ENCODE measurements at regions not wholly inside any gene's neighbourhood (a gene's known extent, or its start where the extent isn't known, plus 50 kb on each side); places are given as distances from the start of the nearest gene placed in this dataset.

GRCh38 chr1:222049176-222049575, 307.3 kb upstream of the DUSP10 start:
- intact Hi-C loops (cut with micrococcal nuclease): no loop called here
- POLR2A ChIA-PET: no interaction called here
- no peaks in the 10 kb centered on the region for H3K27me3 ChIP-seq (ENCODE audit: insufficient read depth, low read length)
- RAD21 ChIA-PET (ENCODE audit: low non-redundant PET in 1 of 2, low total read pairs in 2 of 2, uncharacterized antibody in 2 of 2, unreplicated experiment in 2 of 2): no interaction called here
- no peaks in the 10 kb centered on the region for H3K36me3 ChIP-seq (ENCODE audit: control insufficient read depth in 1 of 2, insufficient read depth in 2 of 2, low read length in 2 of 2)
- H3K79me2 ChIP-seq (ENCODE audit: insufficient read depth, low read length): no peaks in the 10 kb centered on the region
- H2AFZ ChIP-seq (ENCODE audit: low read depth, low read length, poor library complexity, severe bottlenecking): no peak overlapping the region
- no TSS peak for BruUV-seq (replicated peaks)
- no peak for TF ChIP-seq SIN3A (IDR thresholded peaks at IDR 0.05; ENCODE audit: low read depth)
- TF ChIP-seq FOSL1 (IDR thresholded peaks at IDR 0.05; ENCODE audit: low read depth): no peak
- DNase-seq (ENCODE audit: low read depth, low spot score) (no peak), ATAC-seq (no peak)
- no peak overlapping the region for H3K9ac ChIP-seq (ENCODE audit: low read length)
- H3K27ac ChIP-seq (ENCODE audit: low read depth, low read length): no peak overlapping the region
- no peaks in the 10 kb centered on the region for H4K20me1 ChIP-seq (ENCODE audit: insufficient read depth)
- no peak overlapping the region for H3K4me3 ChIP-seq (replicated peaks in 1 of 2; ENCODE audit: low read depth in 1 of 2, low read length in 2 of 2)
- H3K4me1 ChIP-seq (ENCODE audit: control insufficient read depth in 1 of 2, insufficient read depth in 2 of 2, low read length in 2 of 2): no peaks in the 10 kb centered on the region
- CTCF ChIA-PET: no interaction called here
- H3K4me2 ChIP-seq (ENCODE audit: low read length): no peak overlapping the region
- no peaks in the 10 kb centered on the region for H3K9me3 ChIP-seq (ENCODE audit: control insufficient read depth in 1 of 2, insufficient read depth in 1 of 2, low read depth in 1 of 2, low read length in 2 of 2)
- H3K9me2 ChIP-seq (ENCODE audit: insufficient read depth): no peaks in the 10 kb centered on the region

GRCh38 chr1:222048094-222048595, 306.3 kb upstream of the DUSP10 start:
- Histone ChIP-seq H2AFZ (ENCODE audit: low read depth, low read length, poor library complexity, severe bottlenecking) (no peak overlapping the region), H3K4me1 (ENCODE audit: control insufficient read depth in 1 of 2, insufficient read depth in 2 of 2, low read length in 2 of 2) (no peaks in the 10 kb centered on the region), H3K4me2 (ENCODE audit: low read length) (no peak overlapping the region), H3K9me3 (ENCODE audit: control insufficient read depth in 1 of 2, insufficient read depth in 1 of 2, low read depth in 1 of 2, low read length in 2 of 2) (no peaks in the 10 kb centered on the region), H3K9me2 (ENCODE audit: insufficient read depth) (no peaks in the 10 kb centered on the region), H3K79me2 (ENCODE audit: insufficient read depth, low read length) (no peaks in the 10 kb centered on the region), H3K4me3 (replicated peaks in 1 of 2; ENCODE audit: low read depth in 1 of 2, low read length in 2 of 2) (no peak overlapping the region), H4K20me1 (ENCODE audit: insufficient read depth) (no peaks in the 10 kb centered on the region), H3K36me3 (ENCODE audit: control insufficient read depth in 1 of 2, insufficient read depth in 2 of 2, low read length in 2 of 2) (no peaks in the 10 kb centered on the region), H3K9ac (ENCODE audit: low read length) (no peak overlapping the region), H3K27me3 (ENCODE audit: insufficient read depth, low read length) (no peaks in the 10 kb centered on the region), H3K27ac (ENCODE audit: low read depth, low read length) (no peak overlapping the region)
- intact Hi-C loops (cut with micrococcal nuclease): no loop called here
- POLR2A ChIA-PET: no interaction called here
- RAD21 ChIA-PET (ENCODE audit: low non-redundant PET in 1 of 2, low total read pairs in 2 of 2, uncharacterized antibody in 2 of 2, unreplicated experiment in 2 of 2): no interaction called here
- BruUV-seq (replicated peaks): no TSS peak
- no peak for ATAC-seq
- CTCF ChIA-PET: no interaction called here
- no peak for DNase-seq (ENCODE audit: low read depth, low spot score)
- TF ChIP-seq SIN3A (IDR thresholded peaks at IDR 0.05; ENCODE audit: low read depth): no peak
- no peak for TF ChIP-seq POLR2AphosphoS5 (IDR thresholded peaks at IDR 0.05; ENCODE audit: low read depth, low read length)
- no peak for TF ChIP-seq ELF1 (IDR thresholded peaks at IDR 0.05; ENCODE audit: borderline replicate concordance, low read depth)
- TF ChIP-seq YY1 (IDR thresholded peaks at IDR 0.05; ENCODE audit: extremely low read depth, insufficient replicate concordance, low read depth, low read length): no peak
- TF ChIP-seq FOSL1 (IDR thresholded peaks at IDR 0.05; ENCODE audit: low read depth): no peak
- no peak for TF ChIP-seq JUND (IDR thresholded peaks at IDR 0.05)
- no peak for TF ChIP-seq EZH2 (IDR thresholded peaks at IDR 0.05)
- TF ChIP-seq SP1 (IDR thresholded peaks at IDR 0.05; ENCODE audit: low read depth): no peak
- no peak for TF ChIP-seq ZNF274 (IDR thresholded peaks at IDR 0.05; ENCODE audit: low read depth, low read length)
- TF ChIP-seq TCF7L2 (IDR thresholded peaks at IDR 0.05; ENCODE audit: borderline replicate concordance, extremely low read depth, insufficient read depth, insufficient read length): no peak
- no peak for TF ChIP-seq POLR2A (IDR thresholded peaks at IDR 0.05; ENCODE audit: borderline replicate concordance, extremely low read depth, insufficient read depth, insufficient read length)
- no peak for TF ChIP-seq MAX (IDR thresholded peaks at IDR 0.05)
- TF ChIP-seq CEBPB (IDR thresholded peaks at IDR 0.05; ENCODE audit: low read depth): no peak
- no peak for TF ChIP-seq ZFX (IDR thresholded peaks at IDR 0.05)
- TF ChIP-seq CBX3 (IDR thresholded peaks at IDR 0.05; ENCODE audit: low read depth): no peak
- no peak for TF ChIP-seq CTCF (IDR thresholded peaks at IDR 0.05 in 2 of 3, conservative IDR thresholded peaks at IDR 0.05 in 1 of 3; ENCODE audit: borderline replicate concordance in 1 of 3, insufficient read depth in 1 of 3, low read depth in 2 of 3, low read length in 2 of 3)
- no peak for TF ChIP-seq RAD21 (IDR thresholded peaks at IDR 0.05; ENCODE audit: low read depth)
- no peak for TF ChIP-seq ATF3 (IDR thresholded peaks at IDR 0.05)
- no peak for TF ChIP-seq ZBTB33 (IDR thresholded peaks at IDR 0.05; ENCODE audit: extremely low read depth, insufficient replicate concordance, low read length)

Data from HCT116 (cell line).